ENCODE measurements at regions not wholly inside any gene's neighbourhood (a gene's known extent, or its start where the extent isn't known, plus 50 kb on each side); places are given as distances from the start of the nearest gene placed in this dataset.

DNA sequence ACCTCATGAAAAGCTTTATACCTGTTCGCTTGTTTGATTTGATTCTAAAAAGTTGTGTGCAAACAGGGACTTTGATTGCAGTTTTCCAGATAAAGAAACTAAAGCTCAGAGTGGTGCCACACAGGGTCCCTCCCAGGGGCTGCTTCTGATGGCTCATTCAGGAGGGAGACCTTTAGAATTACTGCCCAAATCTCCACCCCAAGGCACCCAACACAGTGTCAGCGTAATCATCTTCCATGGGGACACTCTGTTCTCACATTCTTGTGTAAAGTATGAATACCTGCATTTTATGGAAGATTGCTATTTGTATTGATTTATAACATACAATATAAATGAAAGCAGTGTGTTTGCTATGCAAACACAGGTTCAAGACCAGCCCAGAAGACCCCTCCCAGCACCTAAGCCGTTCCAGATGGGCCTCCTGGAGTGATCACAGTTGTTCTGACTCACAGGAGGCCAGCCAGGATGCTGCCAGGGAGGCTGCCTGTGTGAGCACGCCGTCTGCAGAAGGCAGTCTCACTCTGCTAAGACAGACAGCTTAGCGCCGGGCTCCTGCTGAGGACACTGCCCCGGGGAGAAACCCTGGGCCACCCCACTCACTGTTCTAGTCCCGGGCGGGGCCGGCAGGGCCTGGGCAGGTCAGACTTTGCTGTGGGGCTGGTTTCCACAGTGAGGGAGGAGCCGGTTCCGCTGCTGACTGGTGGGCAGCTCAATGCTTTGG lies 185.6 kb downstream of the FAM43A start:
- TF ChIP-seq EZH2phosphoT487 (IDR thresholded peaks at IDR 0.05; ENCODE audit: low read length) (no peak), EZH2 (optimal IDR thresholded peaks at IDR 0.05; ENCODE audit: low read depth, low read length) (no peak)
- TF ChIP-seq, protein P1, sequence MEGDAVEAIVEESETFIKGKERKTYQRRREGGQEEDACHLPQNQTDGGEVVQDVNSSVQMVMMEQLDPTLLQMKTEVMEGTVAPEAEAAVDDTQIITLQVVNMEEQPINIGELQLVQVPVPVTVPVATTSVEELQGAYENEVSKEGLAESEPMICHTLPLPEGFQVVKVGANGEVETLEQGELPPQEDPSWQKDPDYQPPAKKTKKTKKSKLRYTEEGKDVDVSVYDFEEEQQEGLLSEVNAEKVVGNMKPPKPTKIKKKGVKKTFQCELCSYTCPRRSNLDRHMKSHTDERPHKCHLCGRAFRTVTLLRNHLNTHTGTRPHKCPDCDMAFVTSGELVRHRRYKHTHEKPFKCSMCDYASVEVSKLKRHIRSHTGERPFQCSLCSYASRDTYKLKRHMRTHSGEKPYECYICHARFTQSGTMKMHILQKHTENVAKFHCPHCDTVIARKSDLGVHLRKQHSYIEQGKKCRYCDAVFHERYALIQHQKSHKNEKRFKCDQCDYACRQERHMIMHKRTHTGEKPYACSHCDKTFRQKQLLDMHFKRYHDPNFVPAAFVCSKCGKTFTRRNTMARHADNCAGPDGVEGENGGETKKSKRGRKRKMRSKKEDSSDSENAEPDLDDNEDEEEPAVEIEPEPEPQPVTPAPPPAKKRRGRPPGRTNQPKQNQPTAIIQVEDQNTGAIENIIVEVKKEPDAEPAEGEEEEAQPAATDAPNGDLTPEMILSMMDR (IDR thresholded peaks at IDR 0.05; ENCODE audit: low read length) = no peak

Measured in MM.1S (cell line).